Thoracic aorta (tissue), 2 donors: ENCODE measurements at regions not wholly inside any gene's neighbourhood (a gene's known extent, or its start where the extent isn't known, plus 50 kb on each side); places are given as distances from the start of the nearest gene placed in this dataset.

Source experiments
- ATAC-seq: fragments of 150-250 bp; one replicate; pipeline ENCODE4 v1.8.0; 2017; ENCODE audit warnings: low read depth; ENCODE audit not compliant: insufficient number of reproducible peaks, low FRiP score
- DNase-seq: peaks from one replicate; pipeline ENCODE4 v3.0.0-alpha.2; 2020; ENCODE audit warnings: low spot score
- H3K27ac ChIP-seq, 2 donors: fragments of 200-600 bp; sonication (generic); 1 replicate in 1 of 2; 2 replicates in 1 of 2; pipeline ENCODE4 v1.5.1; 2016; ENCODE audit warnings: mild to moderate bottlenecking in 2 of 2, moderate library complexity in 2 of 2
- H3K27me3 ChIP-seq: fragments of 200-600 bp; sonication (generic); replicated peaks from 2 replicates; pipeline ENCODE4 v1.6.0; 2016; ENCODE audit warnings: mild to moderate bottlenecking; ENCODE audit not compliant: insufficient read depth
- H3K36me3 ChIP-seq: fragments of 200-600 bp; sonication (generic); one replicate; pipeline ENCODE4 v1.5.1; 2016
- H3K4me1 ChIP-seq, 2 donors: fragments of 200-600 bp; sonication (generic); 1 replicate in 1 of 2; 2 replicates in 1 of 2; pipeline versions ENCODE4 v1.5.1 to v1.6.0; 2016; ENCODE audit warnings: low read depth in 2 of 2, mild to moderate bottlenecking in 1 of 2; ENCODE audit not compliant: control insufficient read depth in 1 of 2
- H3K4me3 ChIP-seq: fragments of 200-600 bp; sonication (generic); 2 replicates; pipeline ENCODE4 v1.5.1; 2016; ENCODE audit warnings: mild to moderate bottlenecking
- H3K9me3 ChIP-seq: fragments of 200-600 bp; sonication (generic); 2 replicates; pipeline ENCODE4 v1.5.1; 2016
- CTCF ChIP-seq: fragments of 200-600 bp; sonication (generic); IDR thresholded peaks from one replicate; pipeline ENCODE4 v1.5.1; 2019; ENCODE audit warnings: antibody characterized with exemption

GRCh38 chr7:112905413-112905812, 115.2 kb upstream of the TMEM168 start:
- Histone ChIP-seq H3K4me3 (no peak overlapping the region), H3K27me3 (no peaks in the 10 kb centered on the region), H3K36me3 (peaks cover 8% of the 10 kb centered on the region), H3K4me1 (peaks cover 0 to 3% of the 10 kb centered on the region in 2 donors), H3K9me3 (peaks cover 4% of the 10 kb centered on the region), H3K27ac (no peak overlapping the region)
- DNase-seq = no peak
- no peak for TF ChIP-seq CTCF
- no peak for ATAC-seq

- DNase-seq (no peak), ATAC-seq (no peak)
- Histone ChIP-seq H3K27me3 (no peaks in the 10 kb centered on the region), H3K27ac (no peak overlapping the region), H3K4me3 (no peak overlapping the region), H3K9me3 (no peaks in the 10 kb centered on the region), H3K4me1 (no peaks in the 10 kb centered on the region), H3K36me3 (no peaks in the 10 kb centered on the region)
- TF ChIP-seq CTCF = peak; percentile 9
Measured at GRCh38 chr7:112898432-112899290, 108.5 kb upstream of the TMEM168 start.

GRCh38 chr7:112897839-112898431, 107.7 kb upstream of the TMEM168 start:
- no peak overlapping the region for H3K27ac ChIP-seq
- ATAC-seq = no peak
- H3K4me3 ChIP-seq = no peak overlapping the region
- H3K9me3 ChIP-seq = no peaks in the 10 kb centered on the region
- no peak for DNase-seq
- H3K4me1 ChIP-seq = no peaks in the 10 kb centered on the region
- H3K36me3 ChIP-seq = no peaks in the 10 kb centered on the region
- no peaks in the 10 kb centered on the region for H3K27me3 ChIP-seq
- TF ChIP-seq CTCF = no peak

GRCh38 chr7:112896026-112896601, 105.9 kb upstream of the TMEM168 start:
- no peaks in the 10 kb centered on the region for H3K27me3 ChIP-seq
- H3K27ac ChIP-seq = no peak overlapping the region
- ATAC-seq = no peak

More at GRCh38 chr7:112896026-112896601, 105.9 kb upstream of the TMEM168 start:
- no peak for TF ChIP-seq CTCF
- Histone ChIP-seq H3K4me1 (no peaks in the 10 kb centered on the region), H3K4me3 (no peak overlapping the region), H3K9me3 (no peaks in the 10 kb centered on the region), H3K36me3 (no peaks in the 10 kb centered on the region)
- no peak for DNase-seq
